Caco-2 (cell line): ENCODE measurements at regions not wholly inside any gene's neighbourhood (a gene's known extent, or its start where the extent isn't known, plus 50 kb on each side); places are given as distances from the start of the nearest gene placed in this dataset.

Source experiments
- BruUV-seq: library from RNA; stranded (reverse); fragments of 400-500 nt; replicated peaks from 2 replicates; lab custom pipeline; 2021; lab: Mats Ljungman, UMichigan
- CTCF ChIA-PET: fragments of 300-600 bp; sonication (Branson Sonifier 250); formaldehyde crosslinking; loops from one replicate; lab custom pipeline; 2022; ENCODE audit warnings: antibody characterized with exemption; lab: Charles Lee
- POLR2A ChIA-PET: fragments of 300-600 bp; sonication (Branson Sonifier 250); formaldehyde crosslinking; loops from one replicate; lab custom pipeline; 2022; ENCODE audit warnings: antibody characterized with exemption; lab: Charles Lee
- DNase-seq, 2 experiments: peaks; one replicate each; pipeline versions ENCODE4 v3.0.0 to v3.0.0-alpha.2; 2020 to 2022
- H3K27me3 ChIP-seq: replicated peaks from 2 replicates; pipeline ENCODE4 v1.6.0; 2011; ENCODE audit warnings: low read length; ENCODE audit not compliant: control insufficient read depth, insufficient read depth
- H3K36me3 ChIP-seq: 2 replicates; pipeline ENCODE4 v1.5.1; 2011; ENCODE audit warnings: low read length; ENCODE audit not compliant: control insufficient read depth, insufficient read depth
- H3K4me1 ChIP-seq: fragments of 250-450 bp; sonication (Bioruptor Pico); 2 replicates; pipeline ENCODE4 v1.5.1; 2020; ENCODE audit warnings: mild to moderate bottlenecking
- H3K4me3 ChIP-seq: 2 replicates; pipeline ENCODE4 v1.5.1; 2011; ENCODE audit warnings: low read depth, mild to moderate bottlenecking, control low read depth, low read length
- H3K9me3 ChIP-seq: fragments of 250-450 bp; sonication (Bioruptor Pico); 2 replicates; pipeline ENCODE4 v1.5.1; 2020; ENCODE audit warnings: mild to moderate bottlenecking, moderate library complexity
- H3K27ac Mint-ChIP-seq: one replicate; pipeline ENCODE4 v1.8.0; 2022; ENCODE audit warnings: mixed read lengths; ENCODE audit not compliant: unreplicated experiment
- H3K27me3 Mint-ChIP-seq: one replicate; pipeline ENCODE4 v1.8.0; 2022; ENCODE audit warnings: mixed read lengths; ENCODE audit not compliant: insufficient read depth, unreplicated experiment
- H3K36me3 Mint-ChIP-seq: one replicate; pipeline ENCODE4 v1.8.0; 2022; ENCODE audit warnings: mild to moderate bottlenecking, mixed read lengths; ENCODE audit not compliant: insufficient read depth, unreplicated experiment
- H3K4me1 Mint-ChIP-seq: one replicate; pipeline ENCODE4 v1.8.0; 2022; ENCODE audit warnings: low read depth, mixed read lengths; ENCODE audit not compliant: unreplicated experiment
- H3K4me3 Mint-ChIP-seq: one replicate; pipeline ENCODE4 v1.8.0; 2022; ENCODE audit warnings: mild to moderate bottlenecking, moderate library complexity, mixed read lengths; ENCODE audit not compliant: unreplicated experiment
- H3K9me3 Mint-ChIP-seq: one replicate; pipeline ENCODE4 v1.8.0; 2022; ENCODE audit warnings: mixed read lengths; ENCODE audit not compliant: unreplicated experiment
- CTCF ChIP-seq, 2 experiments: fragments of 200-600 bp in 1 of 2; IDR thresholded peaks; 1 replicate in 1 of 2; 2 replicates in 1 of 2; pipeline versions ENCODE4 v1.5.1 to v1.8.0; 2011 to 2022; ENCODE audit warnings: antibody characterized with exemption in 1 of 2, control low read depth in 1 of 2, inconsistent platforms in 1 of 2, low read depth in 1 of 2, low read length in 1 of 2, mild to moderate bottlenecking in 1 of 2, moderate library complexity in 1 of 2; ENCODE audit not compliant: insufficient read depth in 1 of 2, severe bottlenecking in 1 of 2, unreplicated experiment in 1 of 2
- intact Hi-C: fragments of 100-400 bp; cut with micrococcal nuclease; formaldehyde crosslinking; loops from one replicate; pipeline ENCODE4 v1.10.0; 2022; ENCODE audit not compliant: unreplicated experiment

GRCh38 chr9:109709866-109710265 lies 70.1 kb upstream of the PALM2AKAP2 start:
- BruUV-seq: no TSS peak
- no peak overlapping the region for H3K27ac Mint-ChIP-seq
- H3K4me3 Mint-ChIP-seq: no peak overlapping the region
- H3K27me3 ChIP-seq: peaks cover 2% of the 10 kb centered on the region
- intact Hi-C loops: no loop called here
- POLR2A ChIA-PET: no interaction called here
- DNase-seq: no peak
- H3K9me3 Mint-ChIP-seq: no peaks in the 10 kb centered on the region
- H3K36me3 ChIP-seq: no peaks in the 10 kb centered on the region
- H3K9me3 ChIP-seq: no peaks in the 10 kb centered on the region
- no peaks in the 10 kb centered on the region for H3K4me1 Mint-ChIP-seq
- peaks cover 15% of the 10 kb centered on the region for H3K27me3 Mint-ChIP-seq
- no peaks in the 10 kb centered on the region for H3K36me3 Mint-ChIP-seq
- no peaks in the 10 kb centered on the region for H3K4me1 ChIP-seq
- no peak for TF ChIP-seq CTCF (IDR thresholded peaks at IDR 0.05; ENCODE audit: insufficient read depth in 1 of 2, low read depth in 1 of 2, low read length in 1 of 2, severe bottlenecking in 1 of 2, unreplicated experiment in 1 of 2)
- no peak overlapping the region for H3K4me3 ChIP-seq
- CTCF ChIA-PET: no interaction called here

GRCh38 chr9:109710830-109711229 lies 69.2 kb upstream of the PALM2AKAP2 start:
- ChIA-PET CTCF (no interaction called here), POLR2A (no interaction called here)
- intact Hi-C loops: no loop called here
- no TSS peak for BruUV-seq
- DNase-seq: no peak
- Histone ChIP-seq H3K4me1 (no peaks in the 10 kb centered on the region), H3K36me3 (no peaks in the 10 kb centered on the region), H3K27me3 (peaks cover 2% of the 10 kb centered on the region), H3K9me3 (no peaks in the 10 kb centered on the region), H3K4me3 (no peak overlapping the region)
- H3K27me3 Mint-ChIP-seq: peaks cover 15% of the 10 kb centered on the region
- H3K36me3 Mint-ChIP-seq: no peaks in the 10 kb centered on the region
- no peaks in the 10 kb centered on the region for H3K4me1 Mint-ChIP-seq
- no peak for TF ChIP-seq CTCF (IDR thresholded peaks at IDR 0.05; ENCODE audit: insufficient read depth in 1 of 2, low read depth in 1 of 2, low read length in 1 of 2, severe bottlenecking in 1 of 2, unreplicated experiment in 1 of 2)
- H3K4me3 Mint-ChIP-seq: no peak overlapping the region
- H3K27ac Mint-ChIP-seq: no peak overlapping the region
- H3K9me3 Mint-ChIP-seq: no peaks in the 10 kb centered on the region

- CTCF ChIA-PET: no interaction called here
These were observed 64.7 kb upstream of the PALM2AKAP2 start for GRCh38 chr9:109715344-109715743.

More at GRCh38 chr9:109715344-109715743, 64.7 kb upstream of the PALM2AKAP2 start:
- no peak overlapping the region for H3K27ac Mint-ChIP-seq
- no peaks in the 10 kb centered on the region for H3K36me3 Mint-ChIP-seq
- intact Hi-C loops: no loop called here
- no peaks in the 10 kb centered on the region for H3K36me3 ChIP-seq
- H3K9me3 Mint-ChIP-seq: no peaks in the 10 kb centered on the region
- H3K4me1 Mint-ChIP-seq: no peaks in the 10 kb centered on the region
- no peaks in the 10 kb centered on the region for H3K9me3 ChIP-seq
- H3K27me3 Mint-ChIP-seq: peaks cover 7% of the 10 kb centered on the region
- no peak overlapping the region for H3K4me3 ChIP-seq
- no peak for TF ChIP-seq CTCF (IDR thresholded peaks at IDR 0.05; ENCODE audit: insufficient read depth in 1 of 2, low read depth in 1 of 2, low read length in 1 of 2, severe bottlenecking in 1 of 2, unreplicated experiment in 1 of 2)
- no peaks in the 10 kb centered on the region for H3K4me1 ChIP-seq
- POLR2A ChIA-PET: no interaction called here
- DNase-seq: no peak
- no TSS peak for BruUV-seq
- H3K27me3 ChIP-seq: peaks cover 2% of the 10 kb centered on the region
- H3K4me3 Mint-ChIP-seq: no peak overlapping the region
